Hepatocyte (in vitro differentiated cells): ENCODE measurements at regions not wholly inside any gene's neighbourhood (a gene's known extent, or its start where the extent isn't known, plus 50 kb on each side); places are given as distances from the start of the nearest gene placed in this dataset.

Source experiments
- DNase-seq: peaks from one replicate; pipeline ENCODE4 v3.0.0-alpha.2; 2016; ENCODE audit warnings: low spot score
- H2AFZ ChIP-seq: fragments of 200-600 bp; sonication (generic); 2 replicates; pipeline ENCODE4 v1.6.0; 2016; ENCODE audit warnings: antibody characterized with exemption, mild to moderate bottlenecking
- H3K27ac ChIP-seq: fragments of 200-600 bp; sonication (generic); 2 replicates; pipeline ENCODE4 v1.5.1; 2016; ENCODE audit warnings: mild to moderate bottlenecking
- H3K27me3 ChIP-seq: fragments of 200-600 bp; sonication (generic); 2 replicates; pipeline ENCODE4 v1.6.1; 2016
- H3K36me3 ChIP-seq: fragments of 200-600 bp; sonication (generic); replicated peaks from 2 replicates; pipeline ENCODE4 v1.5.1; 2016; ENCODE audit warnings: low read depth; ENCODE audit not compliant: insufficient read depth
- H3K4me1 ChIP-seq: fragments of 200-600 bp; sonication (generic); 2 replicates; pipeline ENCODE4 v1.5.1; 2016; ENCODE audit warnings: mild to moderate bottlenecking, moderate library complexity; ENCODE audit not compliant: insufficient read depth
- H3K4me2 ChIP-seq: fragments of 200-600 bp; sonication (generic); 2 replicates; pipeline ENCODE4 v1.6.0; 2016
- H3K4me3 ChIP-seq: fragments of 200-600 bp; sonication (generic); 2 replicates; pipeline ENCODE4 v1.5.1; 2016; ENCODE audit warnings: mild to moderate bottlenecking
- H3K79me2 ChIP-seq: fragments of 200-600 bp; sonication (generic); 2 replicates; pipeline ENCODE4 v1.6.0; 2017; ENCODE audit warnings: mild to moderate bottlenecking
- H3K9me2 ChIP-seq: fragments of 200-600 bp; sonication (generic); replicated peaks from 2 replicates; pipeline ENCODE4 v1.6.0; 2017; ENCODE audit warnings: mild to moderate bottlenecking; ENCODE audit not compliant: insufficient read depth
- H3K9me3 ChIP-seq: fragments of 200-600 bp; sonication (generic); 2 replicates; pipeline ENCODE4 v1.5.1; 2016; ENCODE audit warnings: low read depth, mild to moderate bottlenecking
- H4K20me1 ChIP-seq: fragments of 200-600 bp; sonication (generic); 2 replicates; pipeline ENCODE4 v1.6.0; 2016; ENCODE audit warnings: mild to moderate bottlenecking; ENCODE audit not compliant: insufficient read depth, poor library complexity, severe bottlenecking
- CTCF ChIP-seq: fragments of 200-600 bp; sonication (generic); IDR thresholded peaks from 2 replicates; pipeline ENCODE4 v1.5.1; 2016; ENCODE audit warnings: antibody characterized with exemption, mild to moderate bottlenecking; ENCODE audit not compliant: poor library complexity
- EZH2 ChIP-seq: fragments of 200-600 bp; sonication (generic); IDR thresholded peaks from 2 replicates; pipeline ENCODE4 v1.6.1; 2016; ENCODE audit warnings: antibody characterized with exemption, mild to moderate bottlenecking, borderline replicate concordance
- EZH2phosphoT487 ChIP-seq: fragments of 200-600 bp; sonication (generic); IDR thresholded peaks from one replicate; pipeline ENCODE4 v1.6.1; 2018; ENCODE audit warnings: antibody characterized with exemption, mild to moderate bottlenecking, low read depth, moderate library complexity; ENCODE audit not compliant: unreplicated experiment, severe bottlenecking
- WGBS: methylation state at CpG from one replicate; pipeline ENCODE4 v1.1.6; 2016; ENCODE audit warnings: low lambda C conversion rate; ENCODE audit errors: missing lambda C conversion rate; 5-methylcytosine and 5-hydroxymethylcytosine counted together

GRCh38 chr9:78568774-78569173 lies 271.8 kb downstream of the PSAT1 start:
- Histone ChIP-seq H3K27me3 (no peaks in the 10 kb centered on the region), H3K79me2 (no peaks in the 10 kb centered on the region), H2AFZ (no peak overlapping the region), H3K4me3 (no peak overlapping the region), H3K9me2 (no peaks in the 10 kb centered on the region), H3K9me3 (no peaks in the 10 kb centered on the region), H3K4me2 (no peak overlapping the region), H4K20me1 (no peaks in the 10 kb centered on the region), H3K27ac (no peak overlapping the region), H3K36me3 (no peaks in the 10 kb centered on the region), H3K4me1 (no peaks in the 10 kb centered on the region)
- WGBS, result 96% methylated on average over 5 of the region's 5 CpGs
- DNase-seq, result no peak
- TF ChIP-seq CTCF, result no peak

GRCh38 chr9:78572266-78572665 lies 275.3 kb downstream of the PSAT1 start:
- DNase-seq, result no peak
- no peak for TF ChIP-seq CTCF
- TF ChIP-seq EZH2, result no peak
- TF ChIP-seq EZH2phosphoT487, result no peak
- Histone ChIP-seq H3K79me2 (no peaks in the 10 kb centered on the region), H3K36me3 (no peaks in the 10 kb centered on the region), H2AFZ (no peak overlapping the region), H3K4me3 (no peak overlapping the region), H3K4me2 (no peak overlapping the region), H3K9me2 (no peaks in the 10 kb centered on the region), H3K4me1 (no peaks in the 10 kb centered on the region), H3K27ac (no peak overlapping the region), H3K9me3 (no peaks in the 10 kb centered on the region), H4K20me1 (no peaks in the 10 kb centered on the region), H3K27me3 (no peaks in the 10 kb centered on the region)
- 43% methylated on average over 3 of the region's 3 CpGs for WGBS

- no peak for DNase-seq
- H3K27ac ChIP-seq, result no peak overlapping the region
- no peaks in the 10 kb centered on the region for H3K4me1 ChIP-seq
- H3K79me2 ChIP-seq, result no peaks in the 10 kb centered on the region
- H3K9me2 ChIP-seq, result no peaks in the 10 kb centered on the region
- H3K9me3 ChIP-seq, result no peaks in the 10 kb centered on the region
- 94% methylated on average over 1 of the region's 1 CpG for WGBS
- no peaks in the 10 kb centered on the region for H3K27me3 ChIP-seq
- no peaks in the 10 kb centered on the region for H3K36me3 ChIP-seq
- TF ChIP-seq EZH2 (no peak), EZH2phosphoT487 (no peak), CTCF (no peak)
- no peak overlapping the region for H3K4me2 ChIP-seq
- H2AFZ ChIP-seq, result no peak overlapping the region
- no peak overlapping the region for H3K4me3 ChIP-seq
- no peaks in the 10 kb centered on the region for H4K20me1 ChIP-seq
Measured at GRCh38 chr9:78573205-78573604, 276.3 kb downstream of the PSAT1 start.

- H4K20me1 ChIP-seq, result no peaks in the 10 kb centered on the region
- H3K9me2 ChIP-seq, result no peaks in the 10 kb centered on the region
- no peak for TF ChIP-seq CTCF
- TF ChIP-seq EZH2phosphoT487, result no peak
- no peak for TF ChIP-seq EZH2
- no peak overlapping the region for H3K27ac ChIP-seq
- no peak overlapping the region for H2AFZ ChIP-seq
- 82% methylated on average over 4 of the region's 4 CpGs for WGBS
- no peaks in the 10 kb centered on the region for H3K36me3 ChIP-seq
- no peaks in the 10 kb centered on the region for H3K27me3 ChIP-seq
- no peaks in the 10 kb centered on the region for H3K4me1 ChIP-seq
- H3K79me2 ChIP-seq, result no peaks in the 10 kb centered on the region
- no peak overlapping the region for H3K4me3 ChIP-seq
- no peaks in the 10 kb centered on the region for H3K9me3 ChIP-seq
- DNase-seq, result no peak
- H3K4me2 ChIP-seq, result no peak overlapping the region
Measured at GRCh38 chr9:78573669-78574068, 276.7 kb downstream of the PSAT1 start.
